GM10847 (cell line): ENCODE measurements at regions not wholly inside any gene's neighbourhood (a gene's known extent, or its start where the extent isn't known, plus 50 kb on each side); places are given as distances from the start of the nearest gene placed in this dataset.

Experiments
- POLR2A ChIP-seq: IDR thresholded peaks from 2 replicates; pipeline ENCODE4 v1.6.1; 2011; ENCODE audit not compliant: insufficient read length; ENCODE audit errors: extremely low read depth

- no peak for TF ChIP-seq POLR2A
Observed at GRCh38 chr21:36630485-36631206, 68.3 kb upstream of the SIM2 start.

GRCh38 chr21:36636016-36636415 is 62.9 kb upstream of the SIM2 start:
- no peak for TF ChIP-seq POLR2A

GRCh38 chr21:36636439-36636838 is 62.5 kb upstream of the SIM2 start:
- TF ChIP-seq POLR2A = no peak

- no peak for TF ChIP-seq POLR2A
Observed at GRCh38 chr21:36639769-36640168, 59.1 kb upstream of the SIM2 start.

- no peak for TF ChIP-seq POLR2A
Observed at GRCh38 chr21:36640174-36640720, 58.7 kb upstream of the SIM2 start.

- no peak for TF ChIP-seq POLR2A
Observed at GRCh38 chr21:36640721-36641244, 58.1 kb upstream of the SIM2 start.

GRCh38 chr21:36641346-36641745 is 57.6 kb upstream of the SIM2 start:
- no peak for TF ChIP-seq POLR2A

GRCh38 chr21:36641886-36642285 is 57.0 kb upstream of the SIM2 start:
- no peak for TF ChIP-seq POLR2A

- no peak for TF ChIP-seq POLR2A
Observed at GRCh38 chr21:36642777-36643176, 56.1 kb upstream of the SIM2 start.

- TF ChIP-seq POLR2A = no peak
Observed at GRCh38 chr21:36643374-36644250, 55.3 kb upstream of the SIM2 start.

- TF ChIP-seq POLR2A = no peak
Observed at GRCh38 chr21:36646011-36646410, 52.9 kb upstream of the SIM2 start.

- TF ChIP-seq POLR2A = no peak
Observed at GRCh38 chr21:36646645-36647044, 52.3 kb upstream of the SIM2 start.

GRCh38 chr21:36647279-36648093 is 51.4 kb upstream of the SIM2 start:
- TF ChIP-seq POLR2A = no peak
